K562 (cell line): ENCODE measurements at regions not wholly inside any gene's neighbourhood (a gene's known extent, or its start where the extent isn't known, plus 50 kb on each side); places are given as distances from the start of the nearest gene placed in this dataset.

Experiments used
- ARID3B ChIP-seq: fragments of 250-450 bp; sonication (Bioruptor Pico); IDR thresholded peaks from 2 replicates; pipeline ENCODE4 v1.4.0; 2020; ENCODE audit warnings: borderline replicate concordance
- CTCF ChIP-seq, 3 experiments: IDR thresholded peaks in 2 of 3; conservative IDR thresholded peaks in 1 of 3; 2 replicates each; pipeline ENCODE4 v1.5.1; 2011 to 2012; ENCODE audit warnings: low read length in 3 of 3, mild to moderate bottlenecking in 3 of 3, control low read depth in 2 of 3, improper control_type of control experiment in 1 of 3, inconsistent platforms in 1 of 3, low read depth in 1 of 3, mixed read lengths in 1 of 3, moderate library complexity in 1 of 3; ENCODE audit not compliant: insufficient read depth in 2 of 3
- DEAF1 ChIP-seq: fragments of 450-650 bp; formaldehyde crosslinking; IDR thresholded peaks from 2 replicates; pipeline ENCODE4 v1.4.0; 2020; ENCODE audit warnings: mild to moderate bottlenecking, moderate library complexity
- GABPA ChIP-seq: fragments of 200-800 bp; sonication (Bioruptor generic); conservative IDR thresholded peaks from 2 replicates; pipeline ENCODE4 v1.6.1; 2016; ENCODE audit warnings: low read depth, missing genetic modification characterization, missing compliant biosample characterization
- POLR2A ChIP-seq: fragments of 450-650 bp; conservative IDR thresholded peaks from 2 replicates; pipeline ENCODE4 v1.6.1; 2016
- RAD51 ChIP-seq: fragments of 450-650 bp; IDR thresholded peaks from 2 replicates; pipeline ENCODE4 v1.7.1; 2016; ENCODE audit warnings: low read depth, mild to moderate bottlenecking, borderline replicate concordance
- SUPT5H ChIP-seq: fragments of 450-650 bp; IDR thresholded peaks from 2 replicates; pipeline ENCODE4 v1.6.1; 2016
- THRA ChIP-seq: fragments of 450-650 bp; IDR thresholded peaks from 2 replicates; pipeline ENCODE4 v1.6.1; 2017; ENCODE audit warnings: mild to moderate bottlenecking, moderate library complexity
- ZNF224 ChIP-seq: sonication (generic); formaldehyde crosslinking; IDR thresholded peaks from 2 replicates; pipeline ENCODE4 v1.8.0; 2022; ENCODE audit warnings: mild to moderate bottlenecking, missing genetic modification reagents

GRCh38 chr4:123600987-123601904 lies 204.7 kb downstream of the SPRY1 start:
- TF ChIP-seq ZNF224 (CRISPR knock-in tag) = no peak
- no peak for TF ChIP-seq ARID3B (CRISPR knock-in tag)
- TF ChIP-seq SUPT5H = no peak
- TF ChIP-seq CTCF (IDR thresholded peaks at IDR 0.05 in 2 of 3, conservative IDR thresholded peaks at IDR 0.05 in 1 of 3; ENCODE audit: insufficient read depth in 2 of 3, low read depth in 1 of 3, low read length in 3 of 3) = no peak
- no peak for TF ChIP-seq DEAF1 (CRISPR knock-in tag)
- TF ChIP-seq POLR2A = no peak
- no peak for TF ChIP-seq RAD51
- TF ChIP-seq GABPA = no peak
- TF ChIP-seq THRA = no peak
